GM21515 (cell line): ENCODE measurements at regions not wholly inside any gene's neighbourhood (a gene's known extent, or its start where the extent isn't known, plus 50 kb on each side); places are given as distances from the start of the nearest gene placed in this dataset.

Experiments used
- ATAC-seq: cut with Tn5 transposase; IDR thresholded peaks from one replicate; pipeline ENCODE4 v1.9.1; 2021; ENCODE audit not compliant: unreplicated experiment

DNA sequence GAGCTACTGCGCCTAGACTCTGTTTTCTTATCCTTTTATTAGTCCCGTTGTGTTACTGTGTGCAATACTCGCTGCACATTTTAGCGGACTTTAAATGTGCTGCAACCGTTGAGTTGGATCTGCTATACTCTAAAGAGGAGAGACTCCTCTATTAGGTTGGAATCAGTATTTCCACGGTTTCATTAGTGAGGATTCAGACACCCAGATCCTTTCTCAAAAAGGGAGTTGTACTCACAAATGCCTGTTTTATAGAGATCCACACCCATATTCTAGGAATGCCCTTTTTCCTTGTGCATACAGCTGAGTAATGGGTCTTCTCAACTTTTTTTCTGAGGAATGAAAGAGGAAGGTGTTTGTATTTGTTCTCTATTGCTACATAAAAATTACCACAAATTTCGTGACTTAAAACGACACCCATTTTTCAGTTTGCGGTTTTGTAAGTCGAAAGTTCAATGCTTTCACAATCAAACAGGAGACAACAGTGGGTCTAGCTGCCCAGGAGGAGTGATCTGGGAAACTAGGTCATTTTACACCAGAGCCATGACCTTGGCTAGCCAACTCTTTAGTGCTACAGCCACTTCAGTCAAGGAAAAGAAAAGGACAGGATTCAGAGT lies 52.8 kb upstream of the SLC44A1 start:
- ATAC-seq, result peak; percentile 76

DNA sequence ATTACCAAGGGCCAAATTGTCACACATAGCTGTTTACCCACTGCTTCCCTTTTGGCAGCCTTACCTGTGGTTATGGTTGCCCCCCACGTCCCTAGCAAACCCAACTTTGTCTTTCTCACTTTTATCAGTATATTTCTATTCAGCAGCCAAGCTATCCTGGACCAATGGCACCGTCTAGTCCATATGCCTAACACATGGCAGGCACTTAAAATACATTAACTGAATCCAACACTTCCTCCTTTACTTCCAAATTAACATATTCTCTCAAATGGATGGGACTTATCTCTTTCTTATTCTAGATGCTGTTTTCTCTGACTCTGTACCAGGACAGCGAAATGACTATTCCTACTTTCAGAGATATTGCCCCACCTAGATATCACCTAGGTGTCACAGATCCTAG lies 50.9 kb upstream of the SLC44A1 start:
- no peak for ATAC-seq

DNA sequence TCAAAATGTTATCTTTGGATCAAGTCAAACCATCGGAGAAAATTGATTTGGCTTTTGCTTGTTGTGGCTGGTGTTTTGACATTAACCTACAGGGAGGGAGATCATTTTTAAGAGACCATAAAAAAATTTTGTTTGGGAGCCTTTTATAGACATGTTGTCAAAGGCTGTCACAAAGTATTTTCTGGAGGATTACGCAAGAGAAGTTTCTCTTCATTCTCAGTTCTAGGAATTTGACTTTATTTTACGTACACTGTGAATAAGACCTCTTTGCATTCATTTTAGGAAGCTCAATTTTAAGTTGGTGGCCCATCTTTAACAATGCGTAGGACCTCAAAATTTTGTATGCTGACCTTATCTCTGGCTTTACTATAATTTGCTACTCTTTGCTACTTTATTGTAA lies 50.2 kb upstream of the SLC44A1 start:
- ATAC-seq, result no peak
